H9 (cell line): ENCODE measurements at regions not wholly inside any gene's neighbourhood (a gene's known extent, or its start where the extent isn't known, plus 50 kb on each side); places are given as distances from the start of the nearest gene placed in this dataset.

Source experiments
- DNase-seq: peaks from one replicate; pipeline ENCODE4 v3.0.0-alpha.2; 2017
- H2AFZ ChIP-seq: one replicate; pipeline ENCODE4 v1.6.1; 2013; ENCODE audit warnings: mild to moderate bottlenecking, low read length, control low read depth, moderate library complexity
- H2AK5ac ChIP-seq: 2 replicates; pipeline ENCODE4 v1.6.1; 2013; ENCODE audit warnings: low read length, control low read depth, mixed read lengths; ENCODE audit not compliant: insufficient read length
- H2BK120ac ChIP-seq: one replicate; pipeline ENCODE4 v1.6.1; 2013; ENCODE audit warnings: low read depth, mild to moderate bottlenecking, low read length, control low read depth, inconsistent platforms; ENCODE audit not compliant: poor library complexity, severe bottlenecking
- H2BK12ac ChIP-seq: 2 replicates; pipeline ENCODE4 v1.6.1; 2013; ENCODE audit warnings: low read length, control low read depth, mixed read lengths, low read depth; ENCODE audit not compliant: insufficient read length
- H2BK15ac ChIP-seq: 2 replicates; pipeline ENCODE4 v1.6.1; 2013; ENCODE audit warnings: low read depth, low read length, control low read depth
- H2BK20ac ChIP-seq: one replicate; pipeline ENCODE4 v1.6.1; 2013; ENCODE audit warnings: low read depth, mild to moderate bottlenecking, low read length, control low read depth, inconsistent platforms; ENCODE audit not compliant: poor library complexity, severe bottlenecking
- H2BK5ac ChIP-seq: 2 replicates; pipeline ENCODE4 v1.6.1; 2013; ENCODE audit warnings: low read length, control low read depth, mixed read lengths; ENCODE audit not compliant: insufficient read length
- H3K14ac ChIP-seq: 2 replicates; pipeline ENCODE4 v1.6.1; 2013; ENCODE audit warnings: low read length, control low read depth; ENCODE audit not compliant: insufficient read depth
- H3K18ac ChIP-seq: 2 replicates; pipeline ENCODE4 v1.6.1; 2013; ENCODE audit warnings: low read depth, mild to moderate bottlenecking, mixed read lengths, low read length, control low read depth; ENCODE audit not compliant: insufficient read length
- H3K23ac ChIP-seq: 2 replicates; pipeline ENCODE4 v1.6.1; 2013; ENCODE audit warnings: low read length, control low read depth, mixed read lengths, low read depth; ENCODE audit not compliant: insufficient read length
- H3K23me2 ChIP-seq: 2 replicates; pipeline ENCODE4 v1.6.1; 2013; ENCODE audit warnings: low read depth, mild to moderate bottlenecking, mixed read lengths, low read length, control low read depth; ENCODE audit not compliant: insufficient read length, poor library complexity, severe bottlenecking
- H3K27ac ChIP-seq: 2 replicates; pipeline ENCODE4 v1.5.1; 2013; ENCODE audit warnings: low read length, control low read depth, mixed read lengths, low read depth; ENCODE audit not compliant: insufficient read length
- H3K27me3 ChIP-seq: 2 replicates; pipeline ENCODE4 v1.6.1; 2013; ENCODE audit warnings: low read length, control low read depth, inconsistent platforms; ENCODE audit not compliant: insufficient read depth
- H3K4ac ChIP-seq: 2 replicates; pipeline ENCODE4 v1.6.1; 2013; ENCODE audit warnings: low read depth, mild to moderate bottlenecking, control low read depth, inconsistent platforms, low read length, moderate library complexity
- H3K4me1 ChIP-seq: 2 replicates; pipeline ENCODE4 v1.6.1; 2013; ENCODE audit warnings: low read length, control low read depth, inconsistent platforms; ENCODE audit not compliant: insufficient read depth
- H3K4me2 ChIP-seq: 2 replicates; pipeline ENCODE4 v1.6.1; 2013; ENCODE audit warnings: low read length, control low read depth, mixed read lengths; ENCODE audit not compliant: insufficient read length, insufficient read depth
- H3K56ac ChIP-seq: 2 replicates; pipeline ENCODE4 v1.6.1; 2013; ENCODE audit warnings: low read depth, mild to moderate bottlenecking, mixed read lengths, low read length, control low read depth; ENCODE audit not compliant: insufficient read length
- H3K79me1 ChIP-seq: 2 replicates; pipeline ENCODE4 v1.6.1; 2013; ENCODE audit warnings: low read depth, mild to moderate bottlenecking, moderate library complexity, low read length, control low read depth, inconsistent platforms; ENCODE audit not compliant: insufficient read depth, poor library complexity, severe bottlenecking
- H3K79me2 ChIP-seq: 2 replicates; pipeline ENCODE4 v1.6.1; 2013; ENCODE audit warnings: low read length, control low read depth, inconsistent platforms; ENCODE audit not compliant: insufficient read depth
- H3K9ac ChIP-seq: 2 replicates; pipeline ENCODE4 v1.6.1; 2013; ENCODE audit warnings: low read length, control low read depth, mixed read lengths; ENCODE audit not compliant: insufficient read length; ENCODE audit errors: extremely low read depth
- H3K9me3 ChIP-seq: one replicate; pipeline ENCODE4 v1.6.1; 2013; ENCODE audit warnings: low read depth, low read length, inconsistent platforms; ENCODE audit not compliant: control insufficient read depth
- H3T11ph ChIP-seq: one replicate; pipeline ENCODE4 v1.6.1; 2013; ENCODE audit warnings: mild to moderate bottlenecking, low read length, control low read depth, inconsistent platforms
- H4K20me1 ChIP-seq: one replicate; pipeline ENCODE4 v1.6.1; 2013; ENCODE audit not compliant: control insufficient read depth, insufficient read length, insufficient read depth
- H4K5ac ChIP-seq: 2 replicates; pipeline ENCODE4 v1.6.1; 2013; ENCODE audit warnings: low read depth, mild to moderate bottlenecking, mixed read lengths, low read length, control low read depth; ENCODE audit not compliant: insufficient read length
- H4K8ac ChIP-seq: replicated peaks from 2 replicates; pipeline ENCODE4 v1.6.1; 2013; ENCODE audit warnings: low read length, control low read depth, mixed read lengths, low read depth; ENCODE audit not compliant: insufficient read length
- H4K91ac ChIP-seq: 2 replicates; pipeline ENCODE4 v1.6.1; 2013; ENCODE audit warnings: low read depth, mild to moderate bottlenecking, moderate library complexity, mixed read lengths, low read length, control low read depth; ENCODE audit not compliant: insufficient read length
- H3K27ac Mint-ChIP-seq, 3 experiments: 2 replicates in 2 of 3; 3 replicates in 1 of 3; pipeline ENCODE4 v1.8.0; 2020 to 2021; ENCODE audit warnings: mixed read lengths in 3 of 3, mild to moderate bottlenecking in 1 of 3, moderate library complexity in 1 of 3
- H3K27me3 Mint-ChIP-seq: 2 replicates; pipeline ENCODE4 v1.8.0; 2021; ENCODE audit warnings: low read depth, mild to moderate bottlenecking, moderate library complexity, mixed read lengths
- H3K36me3 Mint-ChIP-seq, 3 experiments: 2 replicates in 2 of 3; 3 replicates in 1 of 3; pipeline ENCODE4 v1.8.0; 2020 to 2021; ENCODE audit warnings: low read depth in 3 of 3, mixed read lengths in 3 of 3; ENCODE audit not compliant: insufficient read depth in 1 of 3
- H3K4me1 Mint-ChIP-seq, 2 experiments: 2 replicates each; pipeline ENCODE4 v1.8.0; 2020; ENCODE audit warnings: mixed read lengths in 2 of 2
- H3K4me3 Mint-ChIP-seq, 2 experiments: 2 replicates in 1 of 2; 3 replicates in 1 of 2; pipeline ENCODE4 v1.8.0; 2020 to 2021; ENCODE audit warnings: mild to moderate bottlenecking in 2 of 2, mixed read lengths in 2 of 2, moderate library complexity in 1 of 2
- H3K9me3 Mint-ChIP-seq, 2 experiments: 2 replicates in 1 of 2; 3 replicates in 1 of 2; pipeline ENCODE4 v1.8.0; 2020; ENCODE audit warnings: mild to moderate bottlenecking in 2 of 2, mixed read lengths in 2 of 2, moderate library complexity in 1 of 2
- CTCF ChIP-seq: fragments of 200-600 bp; sonication (generic); conservative IDR thresholded peaks from 3 replicates; pipeline ENCODE4 v1.8.0; 2021; ENCODE audit warnings: antibody characterized with exemption, mild to moderate bottlenecking
- WGBS: extraction: QIAGEN DNeasy Blood & Tissue Kit; methylation state at CpG from one replicate; pipeline ENCODE4 v1.1.7; 2013; ENCODE audit warnings: missing lambda C conversion rate, low lambda C conversion rate, mixed read lengths; ENCODE audit not compliant: insufficient read length; ENCODE audit errors: extremely low coverage; 5-methylcytosine and 5-hydroxymethylcytosine counted together

GRCh38 chr7:21024485-21024867 lies 237.8 kb upstream of the SP8 start:
- Histone ChIP-seq H2BK15ac (no peak overlapping the region), H3K56ac (no peak overlapping the region), H2BK120ac (no peak overlapping the region), H4K20me1 (no peaks in the 10 kb centered on the region), H3K27ac (no peak overlapping the region), H3K4ac (no peak overlapping the region), H3K4me1 (peaks cover 5% of the 10 kb centered on the region; the same call in 1 of the 2 replicates), H3K18ac (no peak overlapping the region), H3K23me2 (no peaks in the 10 kb centered on the region), H2AK5ac (no peak overlapping the region), H4K91ac (no peak overlapping the region), H3K27me3 (no peaks in the 10 kb centered on the region), H4K8ac (no peak overlapping the region), H2BK12ac (no peak overlapping the region), H3K4me2 (no peak overlapping the region), H3K9ac (no peak overlapping the region), H3K79me1 (no peaks in the 10 kb centered on the region), H2BK20ac (no peak overlapping the region), H3T11ph (no peak overlapping the region), H2AFZ (no peak overlapping the region), H3K23ac (no peak overlapping the region), H3K14ac (no peak overlapping the region), H4K5ac (no peak overlapping the region), H3K79me2 (no peaks in the 10 kb centered on the region), H3K9me3 (no peaks in the 10 kb centered on the region), H2BK5ac (no peak overlapping the region)
- peaks cover 0 to 6% (median 0%) of the 10 kb centered on the region in 3 experiments; a peak in 1 of 7 replicates for H3K36me3 Mint-ChIP-seq
- TF ChIP-seq CTCF, result no peak
- DNase-seq, result no peak
- WGBS, result no CpG with 5 or more reads among the region's 5 CpGs
- H3K4me3 Mint-ChIP-seq, result no peak overlapping the region
- no peaks in the 10 kb centered on the region for H3K9me3 Mint-ChIP-seq
- H3K27ac Mint-ChIP-seq, result no peak overlapping the region; a peak in 1 of 7 replicates
- no peaks in the 10 kb centered on the region for H3K27me3 Mint-ChIP-seq
- peaks cover 38 to 52% of the 10 kb centered on the region in 2 experiments for H3K4me1 Mint-ChIP-seq
